CD8-positive, alpha-beta memory T cell (primary cell): ENCODE measurements at regions not wholly inside any gene's neighbourhood (a gene's known extent, or its start where the extent isn't known, plus 50 kb on each side); places are given as distances from the start of the nearest gene placed in this dataset.

Experiments
- CTCF ChIA-PET: fragments of 350-600 bp; sonication (Branson Sonifier 250); formaldehyde crosslinking; loops from one replicate; lab custom pipeline; 2021; ENCODE audit warnings: antibody characterized with exemption; lab: Charles Lee
- POLR2A ChIA-PET: fragments of 350-600 bp; sonication (Branson Sonifier 250); formaldehyde crosslinking; loops from one replicate; lab custom pipeline; 2021; ENCODE audit warnings: antibody characterized with exemption; lab: Charles Lee
- DNase-seq, 5 donors: peaks; one replicate each; pipeline versions ENCODE4 v3.0.0 to v3.0.0-alpha.2; 2020 to 2022; ENCODE audit warnings: mixed read lengths in 1 of 5
- H3K27ac ChIP-seq: one replicate; pipeline ENCODE4 v1.7.0; 2013; ENCODE audit warnings: low read depth, mild to moderate bottlenecking, low read length, moderate library complexity
- H3K27me3 ChIP-seq: 2 replicates; pipeline ENCODE4 v1.7.0; 2013; ENCODE audit warnings: low read length, mild to moderate bottlenecking; ENCODE audit not compliant: insufficient read depth, poor library complexity, severe bottlenecking
- H3K36me3 ChIP-seq: 2 replicates; pipeline ENCODE4 v1.7.0; 2013; ENCODE audit warnings: mild to moderate bottlenecking, low read length, moderate library complexity; ENCODE audit not compliant: insufficient read depth
- H3K4me1 ChIP-seq: 2 replicates; pipeline ENCODE4 v1.7.0; 2013; ENCODE audit warnings: mild to moderate bottlenecking, low read length, moderate library complexity; ENCODE audit not compliant: insufficient read depth
- H3K4me3 ChIP-seq: 2 replicates; pipeline ENCODE4 v1.7.0; 2013; ENCODE audit warnings: mild to moderate bottlenecking, low read length
- H3K9me3 ChIP-seq: 2 replicates; pipeline ENCODE4 v1.7.0; 2013; ENCODE audit warnings: mild to moderate bottlenecking, low read length
- H3K27ac Mint-ChIP-seq, 8 donors: one replicate each; pipeline ENCODE4 v1.8.0; 2020 to 2021; ENCODE audit warnings: mixed read lengths in 8 of 8, mild to moderate bottlenecking in 6 of 8, inconsistent platforms in 3 of 8, moderate library complexity in 3 of 8
- H3K27me3 Mint-ChIP-seq, 2 donors: one replicate each; pipeline ENCODE4 v1.8.0; 2020 to 2021; ENCODE audit warnings: mixed read lengths in 2 of 2, mild to moderate bottlenecking in 1 of 2, moderate library complexity in 1 of 2
- H3K36me3 Mint-ChIP-seq, 3 donors: one replicate each; pipeline ENCODE4 v1.8.0; 2020 to 2021; ENCODE audit warnings: mixed read lengths in 3 of 3, inconsistent platforms in 1 of 3, mild to moderate bottlenecking in 1 of 3
- H3K4me1 Mint-ChIP-seq, 3 donors: one replicate each; pipeline ENCODE4 v1.8.0; 2020 to 2021; ENCODE audit warnings: mixed read lengths in 3 of 3, inconsistent platforms in 1 of 3, mild to moderate bottlenecking in 1 of 3
- H3K4me3 Mint-ChIP-seq, 7 donors: one replicate each; pipeline ENCODE4 v1.8.0; 2020 to 2021; ENCODE audit warnings: mixed read lengths in 7 of 7, mild to moderate bottlenecking in 6 of 7, moderate library complexity in 4 of 7, inconsistent platforms in 2 of 7
- H3K9me3 Mint-ChIP-seq, 5 donors: one replicate each; pipeline ENCODE4 v1.8.0; 2020 to 2022; ENCODE audit warnings: mixed read lengths in 5 of 5, mild to moderate bottlenecking in 3 of 5, moderate library complexity in 2 of 5, inconsistent platforms in 1 of 5

- peak overlapping the region in 1 of 8 donors; percentile 34 for H3K27ac Mint-ChIP-seq
- H3K4me3 Mint-ChIP-seq, result peak overlapping the region in 1 of 7 donors; percentile 6
- H3K27ac ChIP-seq, result no peak overlapping the region
- no peak for DNase-seq
- peaks cover 20 to 30% (median 20%) of the 10 kb centered on the region in 3 donors for H3K4me1 Mint-ChIP-seq
- no peak overlapping the region for H3K4me3 ChIP-seq
- no peaks in the 10 kb centered on the region for H3K9me3 ChIP-seq
- peaks cover 0 to 3% of the 10 kb centered on the region in 2 donors for H3K27me3 Mint-ChIP-seq
- H3K36me3 ChIP-seq, result no peaks in the 10 kb centered on the region
- ChIA-PET POLR2A (no interaction called here), CTCF (no interaction called here)
- peaks cover 4% of the 10 kb centered on the region for H3K4me1 ChIP-seq
- no peaks in the 10 kb centered on the region for H3K27me3 ChIP-seq
- H3K9me3 Mint-ChIP-seq, result no peaks in the 10 kb centered on the region
- no peaks in the 10 kb centered on the region for H3K36me3 Mint-ChIP-seq
These were observed 363.4 kb upstream of the SLC30A5 start for GRCh38 chr5:68730220-68730978.

GRCh38 chr5:68730979-68731654 lies 362.7 kb upstream of the SLC30A5 start:
- no peaks in the 10 kb centered on the region for H3K9me3 Mint-ChIP-seq
- ChIA-PET POLR2A (no interaction called here), CTCF (interaction anchor here (1.3 kb wide), 1 partner anchor 16 kb away, joined by 5 read pairs; no protein-coding TSS in a partner anchor)
- no peaks in the 10 kb centered on the region for H3K9me3 ChIP-seq
- H3K27me3 Mint-ChIP-seq, result peaks cover 0 to 3% of the 10 kb centered on the region in 2 donors
- H3K27ac ChIP-seq, result no peak overlapping the region
- peak overlapping the region in 2 of 8 donors; percentile 35 to 64 for H3K27ac Mint-ChIP-seq
- H3K36me3 Mint-ChIP-seq, result no peaks in the 10 kb centered on the region
- H3K4me1 Mint-ChIP-seq, result peaks cover 23 to 29% (median 26%) of the 10 kb centered on the region in 3 donors
- H3K36me3 ChIP-seq, result no peaks in the 10 kb centered on the region
- H3K4me3 Mint-ChIP-seq, result peak overlapping the region in 3 of 7 donors; percentile 10 to 52 (median 52)
- peaks cover 4% of the 10 kb centered on the region for H3K4me1 ChIP-seq
- H3K27me3 ChIP-seq, result no peaks in the 10 kb centered on the region
- DNase-seq, result no peak
- H3K4me3 ChIP-seq, result no peak overlapping the region

GRCh38 chr5:68732251-68732650 lies 361.6 kb upstream of the SLC30A5 start:
- H3K4me3 Mint-ChIP-seq, result no peak overlapping the region
- Histone ChIP-seq H3K36me3 (no peaks in the 10 kb centered on the region), H3K27me3 (no peaks in the 10 kb centered on the region), H3K4me1 (peaks cover 4% of the 10 kb centered on the region), H3K9me3 (no peaks in the 10 kb centered on the region), H3K4me3 (no peak overlapping the region), H3K27ac (no peak overlapping the region)
- CTCF ChIA-PET, result interaction anchor here (1.3 kb wide), 1 partner anchor 15 kb away, joined by 5 read pairs; no protein-coding TSS in a partner anchor
- H3K4me1 Mint-ChIP-seq, result peaks cover 23 to 26% (median 26%) of the 10 kb centered on the region in 3 donors
- H3K36me3 Mint-ChIP-seq, result no peaks in the 10 kb centered on the region
- peak overlapping the region in 1 of 8 donors; percentile 63 for H3K27ac Mint-ChIP-seq
- peaks cover 0 to 2% of the 10 kb centered on the region in 2 donors for H3K27me3 Mint-ChIP-seq
- H3K9me3 Mint-ChIP-seq, result no peaks in the 10 kb centered on the region
- POLR2A ChIA-PET, result no interaction called here
- no peak for DNase-seq

GRCh38 chr5:68734781-68735180 lies 359.0 kb upstream of the SLC30A5 start:
- H3K4me1 ChIP-seq, result peaks cover 4% of the 10 kb centered on the region
- CTCF ChIA-PET, result no interaction called here

GRCh38 chr5:68738236-68738635 lies 355.6 kb upstream of the SLC30A5 start:
- ChIA-PET CTCF (no interaction called here), POLR2A (no interaction called here)
- Mint-ChIP-seq H3K36me3 (no peaks in the 10 kb centered on the region), H3K9me3 (peaks cover 0 to 2% (median 0%) of the 10 kb centered on the region in 5 donors), H3K27ac (peak overlapping the region in 2 of 8 donors; percentile 13 to 56), H3K4me1 (peaks cover 13 to 17% (median 13%) of the 10 kb centered on the region in 3 donors), H3K27me3 (no peaks in the 10 kb centered on the region), H3K4me3 (no peak overlapping the region)
- no peak for DNase-seq
- Histone ChIP-seq H3K9me3 (no peaks in the 10 kb centered on the region), H3K4me3 (no peak overlapping the region), H3K36me3 (no peaks in the 10 kb centered on the region), H3K4me1 (no peaks in the 10 kb centered on the region), H3K27me3 (no peaks in the 10 kb centered on the region), H3K27ac (no peak overlapping the region)

More at GRCh38 chr5:68734781-68735180, 359.0 kb upstream of the SLC30A5 start:
- Mint-ChIP-seq H3K4me1 (peaks cover 26 to 32% (median 31%) of the 10 kb centered on the region in 3 donors), H3K27ac (no peak overlapping the region), H3K27me3 (no peaks in the 10 kb centered on the region), H3K36me3 (no peaks in the 10 kb centered on the region), H3K9me3 (peaks cover 0 to 2% (median 0%) of the 10 kb centered on the region in 5 donors), H3K4me3 (no peak overlapping the region)
- no peak overlapping the region for H3K27ac ChIP-seq
- POLR2A ChIA-PET, result no interaction called here
- no peak for DNase-seq
- H3K36me3 ChIP-seq, result no peaks in the 10 kb centered on the region
- H3K4me3 ChIP-seq, result no peak overlapping the region
- no peaks in the 10 kb centered on the region for H3K9me3 ChIP-seq
- H3K27me3 ChIP-seq, result no peaks in the 10 kb centered on the region

- Histone ChIP-seq H3K4me1 (no peaks in the 10 kb centered on the region), H3K4me3 (no peak overlapping the region), H3K27ac (no peak overlapping the region), H3K27me3 (no peaks in the 10 kb centered on the region), H3K9me3 (no peaks in the 10 kb centered on the region), H3K36me3 (no peaks in the 10 kb centered on the region)
- ChIA-PET CTCF (no interaction called here), POLR2A (no interaction called here)
- no peaks in the 10 kb centered on the region for H3K36me3 Mint-ChIP-seq
- H3K9me3 Mint-ChIP-seq, result peaks cover 0 to 2% (median 0%) of the 10 kb centered on the region in 5 donors
- H3K4me3 Mint-ChIP-seq, result no peak overlapping the region
- H3K27ac Mint-ChIP-seq, result peak overlapping the region in 1 of 8 donors; percentile 77
- DNase-seq, result no peak
- H3K27me3 Mint-ChIP-seq, result no peaks in the 10 kb centered on the region
- peaks cover 13 to 17% (median 13%) of the 10 kb centered on the region in 3 donors for H3K4me1 Mint-ChIP-seq
These were observed 355.0 kb upstream of the SLC30A5 start for GRCh38 chr5:68738841-68739240.

GRCh38 chr5:68739752-68740151 lies 354.1 kb upstream of the SLC30A5 start:
- POLR2A ChIA-PET, result no interaction called here
- no peaks in the 10 kb centered on the region for H3K36me3 ChIP-seq
- H3K4me1 Mint-ChIP-seq, result peaks cover 13 to 18% (median 17%) of the 10 kb centered on the region in 3 donors
- no peaks in the 10 kb centered on the region for H3K27me3 ChIP-seq
- H3K4me1 ChIP-seq, result no peaks in the 10 kb centered on the region
- peaks cover 0 to 2% (median 0%) of the 10 kb centered on the region in 5 donors for H3K9me3 Mint-ChIP-seq
- peak overlapping the region in 2 of 7 donors; percentile 42 to 57 for H3K4me3 Mint-ChIP-seq
- no peaks in the 10 kb centered on the region for H3K36me3 Mint-ChIP-seq
- no peak overlapping the region for H3K4me3 ChIP-seq
- CTCF ChIA-PET, result no interaction called here
- no peak overlapping the region for H3K27ac ChIP-seq
- no peaks in the 10 kb centered on the region for H3K27me3 Mint-ChIP-seq
- no peak for DNase-seq
- peak overlapping the region in 3 of 8 donors; percentile 16 to 71 (median 69) for H3K27ac Mint-ChIP-seq
- H3K9me3 ChIP-seq, result no peaks in the 10 kb centered on the region
